ENCODE measurements at regions not wholly inside any gene's neighbourhood (a gene's known extent, or its start where the extent isn't known, plus 50 kb on each side); places are given as distances from the start of the nearest gene placed in this dataset.

- Mint-ChIP-seq H3K27me3 (ENCODE audit: insufficient read depth) (peaks cover 7% of the 10 kb centered on the region), H3K27ac (no peak overlapping the region), H3K36me3 (ENCODE audit: low read depth) (no peaks in the 10 kb centered on the region), H3K9me3 (no peaks in the 10 kb centered on the region), H3K4me3 (no peak overlapping the region), H3K4me1 (ENCODE audit: low read depth) (no peaks in the 10 kb centered on the region)
- intact Hi-C loops (cut with micrococcal nuclease) = no loop called here
- DNase-seq (ENCODE audit: low spot score) = no peak
Measured at GRCh38 chr20:57008217-57008616, 258.2 kb downstream of the BMP7 start.

- no peaks in the 10 kb centered on the region for H3K36me3 Mint-ChIP-seq (ENCODE audit: low read depth)
- H3K27ac Mint-ChIP-seq = no peak overlapping the region
- no peak overlapping the region for H3K4me3 Mint-ChIP-seq
- no peak for DNase-seq (ENCODE audit: low spot score)
- no peaks in the 10 kb centered on the region for H3K9me3 Mint-ChIP-seq
- no peaks in the 10 kb centered on the region for H3K4me1 Mint-ChIP-seq (ENCODE audit: low read depth)
- peaks cover 12% of the 10 kb centered on the region for H3K27me3 Mint-ChIP-seq (ENCODE audit: insufficient read depth)
- intact Hi-C loops (cut with micrococcal nuclease) = no loop called here
Measured at GRCh38 chr20:57009355-57009754, 257.1 kb downstream of the BMP7 start.

DNA sequence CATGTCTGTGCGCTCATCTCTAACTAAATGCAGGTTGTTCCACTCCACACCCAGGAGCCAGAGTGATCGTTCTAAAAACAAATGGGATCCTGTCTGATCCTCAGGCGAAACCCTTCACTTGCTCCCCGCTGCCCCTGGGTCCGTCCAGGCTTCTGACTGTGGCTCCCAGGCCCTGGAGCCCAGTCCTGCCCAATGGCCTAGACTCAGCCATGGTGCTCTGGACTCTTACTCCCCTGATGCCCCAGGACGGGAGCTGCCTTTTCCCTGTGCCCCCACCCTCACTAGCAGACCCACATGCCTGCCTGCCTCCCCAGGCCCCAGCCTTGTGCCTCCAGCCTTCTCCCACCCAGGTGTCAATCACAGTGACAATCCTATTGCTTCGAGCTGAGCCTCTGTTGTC, 256.7 kb downstream of the BMP7 start:
- Mint-ChIP-seq H3K27ac (no peak overlapping the region), H3K4me3 (no peak overlapping the region), H3K9me3 (no peaks in the 10 kb centered on the region), H3K4me1 (ENCODE audit: low read depth) (no peaks in the 10 kb centered on the region), H3K36me3 (ENCODE audit: low read depth) (no peaks in the 10 kb centered on the region), H3K27me3 (ENCODE audit: insufficient read depth) (peaks cover 16% of the 10 kb centered on the region)
- DNase-seq (ENCODE audit: low spot score) = no peak
- intact Hi-C loops (cut with micrococcal nuclease) = no loop called here

DNA sequence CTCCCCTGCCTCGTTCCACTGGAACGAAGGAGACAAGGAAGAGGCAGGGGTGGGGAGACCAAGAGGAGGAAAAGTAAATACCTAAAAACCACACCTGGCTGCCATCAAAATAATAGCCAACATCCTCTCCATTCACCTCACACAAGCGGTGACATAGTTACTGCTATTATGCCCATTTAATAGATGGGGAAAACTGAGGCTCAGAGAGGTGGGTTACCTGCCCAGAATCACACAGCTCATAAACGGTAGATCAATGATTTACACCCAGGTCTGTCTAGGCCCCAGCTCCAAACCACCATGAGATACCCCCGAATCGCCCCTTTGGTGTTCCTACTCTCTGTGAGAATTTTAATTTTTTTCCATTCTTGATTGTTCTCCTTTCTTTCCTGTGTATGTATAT, 253.8 kb downstream of the BMP7 start:
- H3K36me3 Mint-ChIP-seq (ENCODE audit: low read depth) = no peaks in the 10 kb centered on the region
- H3K27ac Mint-ChIP-seq = no peak overlapping the region
- DNase-seq (ENCODE audit: low spot score) = no peak
- intact Hi-C loops (cut with micrococcal nuclease) = no loop called here
- no peaks in the 10 kb centered on the region for H3K9me3 Mint-ChIP-seq
- no peak overlapping the region for H3K4me3 Mint-ChIP-seq
- no peaks in the 10 kb centered on the region for H3K4me1 Mint-ChIP-seq (ENCODE audit: low read depth)
- peaks cover 12% of the 10 kb centered on the region for H3K27me3 Mint-ChIP-seq (ENCODE audit: insufficient read depth)

DNA sequence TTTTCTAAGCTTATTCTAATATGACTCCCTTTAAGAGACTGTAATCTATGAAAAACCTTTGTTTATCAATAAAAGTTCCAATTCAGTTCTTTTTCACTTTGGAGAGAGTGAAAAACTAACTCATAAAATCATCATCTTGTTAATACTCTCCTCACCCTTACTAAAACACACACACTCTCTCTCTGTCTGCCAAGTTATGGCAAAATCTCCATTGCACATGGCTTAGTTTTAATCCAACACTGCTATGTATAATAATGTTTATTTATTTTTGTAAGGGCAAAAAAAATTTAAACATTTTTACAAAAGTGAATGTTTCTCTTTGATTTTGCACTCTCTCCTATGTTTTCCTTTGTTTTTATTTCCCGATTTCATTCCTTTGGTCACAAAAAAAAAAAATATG, 253.2 kb downstream of the BMP7 start:
- no peak overlapping the region for H3K4me3 Mint-ChIP-seq
- no peak for DNase-seq (ENCODE audit: low spot score)
- intact Hi-C loops (cut with micrococcal nuclease) = no loop called here
- H3K27me3 Mint-ChIP-seq (ENCODE audit: insufficient read depth) = peaks cover 12% of the 10 kb centered on the region
- H3K27ac Mint-ChIP-seq = no peak overlapping the region
- no peaks in the 10 kb centered on the region for H3K4me1 Mint-ChIP-seq (ENCODE audit: low read depth)
- H3K9me3 Mint-ChIP-seq = no peaks in the 10 kb centered on the region
- H3K36me3 Mint-ChIP-seq (ENCODE audit: low read depth) = no peaks in the 10 kb centered on the region

DNA sequence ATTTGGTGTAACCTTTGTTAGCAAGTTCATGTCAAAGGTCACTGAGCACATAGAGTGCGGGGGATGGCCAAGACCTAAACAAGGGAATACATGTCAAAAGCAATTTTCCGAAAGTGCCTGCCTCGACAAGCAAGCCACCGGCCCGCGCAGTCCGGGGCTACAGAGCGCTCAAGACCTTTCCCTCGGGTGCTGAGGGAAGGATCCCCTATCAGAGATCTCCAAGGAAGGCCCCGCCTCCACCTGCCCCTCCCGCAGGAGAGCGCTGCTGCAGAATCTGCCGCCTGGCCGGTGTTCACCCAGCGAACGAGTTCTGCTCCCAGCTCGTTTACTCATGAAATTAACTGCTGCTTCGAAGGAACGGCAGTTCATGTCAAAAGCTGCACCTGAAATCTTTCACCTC, 252.7 kb downstream of the BMP7 start:
- Mint-ChIP-seq H3K4me1 (ENCODE audit: low read depth) (no peaks in the 10 kb centered on the region), H3K27ac (no peak overlapping the region), H3K4me3 (no peak overlapping the region), H3K36me3 (ENCODE audit: low read depth) (no peaks in the 10 kb centered on the region), H3K27me3 (ENCODE audit: insufficient read depth) (peaks cover 14% of the 10 kb centered on the region), H3K9me3 (no peaks in the 10 kb centered on the region)
- no peak for DNase-seq (ENCODE audit: low spot score)
- intact Hi-C loops (cut with micrococcal nuclease) = no loop called here

GRCh38 chr20:57020364-57020763, 246.1 kb downstream of the BMP7 start:
- Mint-ChIP-seq H3K27me3 (ENCODE audit: insufficient read depth) (peaks cover 9% of the 10 kb centered on the region), H3K27ac (no peak overlapping the region), H3K9me3 (no peaks in the 10 kb centered on the region)

DNA sequence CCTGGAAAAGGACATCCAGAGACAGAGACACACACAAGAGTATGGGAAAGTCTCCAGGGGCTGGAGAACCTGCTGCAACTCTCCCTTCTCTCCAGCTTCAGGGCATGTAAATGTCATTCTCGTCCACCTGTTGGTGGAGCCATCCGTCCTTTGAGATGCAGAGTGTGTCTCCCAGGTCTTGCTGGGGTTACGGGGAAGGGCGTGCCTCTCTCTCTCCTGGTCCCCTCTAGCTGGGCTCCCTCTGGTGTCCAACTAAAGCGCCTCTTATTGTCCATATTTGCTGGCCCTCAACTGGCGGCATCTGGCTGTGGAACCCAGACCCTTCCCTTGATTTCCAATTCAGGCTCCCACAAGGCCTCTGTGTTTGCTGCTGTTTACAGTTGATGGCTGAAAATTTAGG, 244.1 kb downstream of the BMP7 start:
- Mint-ChIP-seq H3K4me1 (ENCODE audit: low read depth) (no peaks in the 10 kb centered on the region), H3K27ac (no peak overlapping the region), H3K4me3 (no peak overlapping the region), H3K27me3 (ENCODE audit: insufficient read depth) (peaks cover 6% of the 10 kb centered on the region), H3K9me3 (no peaks in the 10 kb centered on the region), H3K36me3 (ENCODE audit: low read depth) (no peaks in the 10 kb centered on the region)
- intact Hi-C loops (cut with micrococcal nuclease) = no loop called here
- DNase-seq (ENCODE audit: low spot score) = no peak

More at GRCh38 chr20:57020364-57020763, 246.1 kb downstream of the BMP7 start:
- Mint-ChIP-seq H3K4me3 (no peak overlapping the region), H3K36me3 (ENCODE audit: low read depth) (no peaks in the 10 kb centered on the region), H3K4me1 (ENCODE audit: low read depth) (no peaks in the 10 kb centered on the region)
- no peak for DNase-seq (ENCODE audit: low spot score)
- intact Hi-C loops (cut with micrococcal nuclease) = no loop called here

DNA sequence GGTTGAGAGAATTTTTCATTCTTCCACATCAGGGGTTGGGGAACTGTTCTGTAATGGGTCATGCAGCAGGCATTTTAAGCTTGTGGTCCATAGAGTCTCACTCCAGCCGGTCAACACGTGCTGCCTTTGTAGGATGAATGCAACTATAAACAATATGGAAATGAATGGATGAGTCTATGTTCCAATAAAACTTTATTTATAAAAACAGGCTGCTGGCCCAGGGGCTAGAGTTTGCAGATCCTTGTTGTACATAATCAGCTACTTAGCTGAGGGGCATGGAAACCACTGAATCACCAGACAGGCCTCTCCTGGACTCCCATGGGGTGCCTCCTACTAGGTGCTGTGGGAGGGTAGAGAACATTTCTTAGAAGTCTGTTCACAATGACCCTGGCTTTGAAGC, 243.4 kb downstream of the BMP7 start:
- no peaks in the 10 kb centered on the region for H3K9me3 Mint-ChIP-seq
- intact Hi-C loops (cut with micrococcal nuclease) = no loop called here

GRCh38 chr20:57023997-57024396, 242.4 kb downstream of the BMP7 start:
- H3K9me3 Mint-ChIP-seq = no peaks in the 10 kb centered on the region
- H3K36me3 Mint-ChIP-seq (ENCODE audit: low read depth) = no peaks in the 10 kb centered on the region
- no peak overlapping the region for H3K27ac Mint-ChIP-seq
- H3K27me3 Mint-ChIP-seq (ENCODE audit: insufficient read depth) = peaks cover 5% of the 10 kb centered on the region
- no peak overlapping the region for H3K4me3 Mint-ChIP-seq
- no peaks in the 10 kb centered on the region for H3K4me1 Mint-ChIP-seq (ENCODE audit: low read depth)
- intact Hi-C loops (cut with micrococcal nuclease) = no loop called here
- no peak for DNase-seq (ENCODE audit: low spot score)

More for the DNA sequence above, 243.4 kb downstream of the BMP7 start:
- Mint-ChIP-seq H3K4me3 (no peak overlapping the region), H3K36me3 (ENCODE audit: low read depth) (no peaks in the 10 kb centered on the region), H3K27ac (no peak overlapping the region), H3K4me1 (ENCODE audit: low read depth) (no peaks in the 10 kb centered on the region), H3K27me3 (ENCODE audit: insufficient read depth) (peaks cover 6% of the 10 kb centered on the region)
- DNase-seq (ENCODE audit: low spot score) = no peak

GRCh38 chr20:57024849-57025248, 241.6 kb downstream of the BMP7 start:
- no peak overlapping the region for H3K4me3 Mint-ChIP-seq
- H3K27me3 Mint-ChIP-seq (ENCODE audit: insufficient read depth) = peaks cover 4% of the 10 kb centered on the region
- no peaks in the 10 kb centered on the region for H3K4me1 Mint-ChIP-seq (ENCODE audit: low read depth)
- H3K9me3 Mint-ChIP-seq = no peaks in the 10 kb centered on the region
- intact Hi-C loops (cut with micrococcal nuclease) = no loop called here
- DNase-seq (ENCODE audit: low spot score) = no peak
- no peak overlapping the region for H3K27ac Mint-ChIP-seq
- no peaks in the 10 kb centered on the region for H3K36me3 Mint-ChIP-seq (ENCODE audit: low read depth)

DNA sequence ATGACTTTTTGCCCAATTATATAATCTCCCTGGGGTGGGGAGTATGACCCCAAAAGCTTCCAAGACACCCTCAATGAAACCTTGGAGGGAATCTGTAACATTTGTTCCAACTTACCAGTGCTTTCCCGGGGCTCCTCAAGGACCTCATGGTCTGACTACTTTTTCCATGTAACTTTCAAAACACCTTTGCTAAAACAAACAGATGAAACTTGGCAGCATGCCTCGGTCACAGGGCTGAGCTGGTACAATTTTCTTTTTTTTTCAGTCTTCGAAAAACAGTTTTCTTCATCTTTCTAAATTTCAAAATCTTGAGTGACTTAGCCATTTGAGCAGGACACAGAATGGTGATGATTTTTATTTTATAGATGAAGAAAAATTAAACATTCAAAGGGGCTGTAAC, 241.2 kb downstream of the BMP7 start:
- no peak overlapping the region for H3K4me3 Mint-ChIP-seq
- no peaks in the 10 kb centered on the region for H3K4me1 Mint-ChIP-seq (ENCODE audit: low read depth)
- DNase-seq (ENCODE audit: low spot score) = no peak
- H3K27me3 Mint-ChIP-seq (ENCODE audit: insufficient read depth) = peaks cover under 1% of the 10 kb centered on the region
- no peaks in the 10 kb centered on the region for H3K9me3 Mint-ChIP-seq
- H3K36me3 Mint-ChIP-seq (ENCODE audit: low read depth) = no peaks in the 10 kb centered on the region
- H3K27ac Mint-ChIP-seq = no peak overlapping the region
- intact Hi-C loops (cut with micrococcal nuclease) = no loop called here

DNA sequence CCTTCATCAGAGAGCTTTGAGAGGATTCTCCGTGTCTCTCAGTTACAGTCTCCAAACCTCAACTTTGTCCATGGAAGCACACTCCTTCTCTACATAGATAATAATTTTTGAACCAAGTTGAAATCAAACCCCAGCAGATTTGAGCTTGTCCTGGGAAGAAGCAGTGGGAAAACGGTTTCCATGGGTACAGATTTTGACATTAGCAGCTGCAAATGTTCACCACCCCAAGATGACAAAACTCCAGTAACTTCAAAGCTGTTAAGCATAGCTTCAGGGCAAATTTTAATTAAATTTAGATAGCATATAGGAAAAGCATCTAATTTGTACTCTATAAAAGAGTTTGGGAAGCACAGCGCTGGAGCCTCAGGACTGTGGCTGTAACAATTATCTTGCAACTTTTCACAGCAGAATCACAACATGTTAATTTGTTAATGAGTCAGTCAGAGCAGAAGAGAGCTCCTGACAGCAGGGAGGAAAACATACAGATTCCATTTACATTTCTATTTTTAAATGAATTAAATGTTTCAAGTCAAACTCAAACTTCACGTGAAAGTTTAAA, 240.7 kb downstream of the BMP7 start:
- Mint-ChIP-seq H3K4me1 (ENCODE audit: low read depth) (no peaks in the 10 kb centered on the region), H3K27me3 (ENCODE audit: insufficient read depth) (peaks cover 2% of the 10 kb centered on the region), H3K4me3 (no peak overlapping the region), H3K36me3 (ENCODE audit: low read depth) (no peaks in the 10 kb centered on the region), H3K27ac (no peak overlapping the region), H3K9me3 (no peaks in the 10 kb centered on the region)
- DNase-seq (ENCODE audit: low spot score) = no peak
- intact Hi-C loops (cut with micrococcal nuclease) = no loop called here

- Mint-ChIP-seq H3K4me1 (ENCODE audit: low read depth) (no peaks in the 10 kb centered on the region), H3K36me3 (ENCODE audit: low read depth) (no peaks in the 10 kb centered on the region), H3K4me3 (no peak overlapping the region), H3K27me3 (ENCODE audit: insufficient read depth) (peaks cover 2% of the 10 kb centered on the region), H3K9me3 (no peaks in the 10 kb centered on the region), H3K27ac (no peak overlapping the region)
- intact Hi-C loops (cut with micrococcal nuclease) = no loop called here
- no peak for DNase-seq (ENCODE audit: low spot score)
Measured at GRCh38 chr20:57027777-57028176, 238.7 kb downstream of the BMP7 start.

Measured in activated T-helper 1 cell treated with anti-CD3 and anti-CD28 coated beads, Interleukin-12 subunit alpha, Interleukin-12 subunit beta, Interleukin-2, Interleukin-4 antibody, amounts not matched to agents 30 ng/mL and 10 ng/mL and 1 ng/mL, durations not matched to agents 14 hours and 24 hours and 36 hours (primary cell).